ENCODE measurements at regions not wholly inside any gene's neighbourhood (a gene's known extent, or its start where the extent isn't known, plus 50 kb on each side); places are given as distances from the start of the nearest gene placed in this dataset.

DNA sequence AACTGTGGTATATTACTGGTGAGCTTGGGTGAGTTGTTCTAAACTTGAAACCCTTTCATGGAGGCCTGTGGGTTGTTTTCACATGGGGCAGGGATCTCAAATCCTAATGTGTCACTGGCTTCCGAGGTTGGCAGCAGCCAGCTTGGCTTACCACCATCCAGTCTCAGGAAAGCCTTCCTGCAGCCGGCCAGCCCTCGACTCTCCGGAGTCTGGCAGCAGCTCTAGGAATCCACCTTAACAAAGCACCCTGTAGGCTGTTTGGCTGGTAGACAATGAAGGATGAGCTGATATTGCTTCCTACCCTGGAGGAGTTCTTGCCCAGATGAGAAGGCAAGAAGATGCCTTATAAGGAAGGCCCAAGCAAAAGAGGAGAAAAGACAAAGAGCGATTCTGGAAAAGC lies 188.3 kb downstream of the KLF12 start:
- TF ChIP-seq, protein P1, sequence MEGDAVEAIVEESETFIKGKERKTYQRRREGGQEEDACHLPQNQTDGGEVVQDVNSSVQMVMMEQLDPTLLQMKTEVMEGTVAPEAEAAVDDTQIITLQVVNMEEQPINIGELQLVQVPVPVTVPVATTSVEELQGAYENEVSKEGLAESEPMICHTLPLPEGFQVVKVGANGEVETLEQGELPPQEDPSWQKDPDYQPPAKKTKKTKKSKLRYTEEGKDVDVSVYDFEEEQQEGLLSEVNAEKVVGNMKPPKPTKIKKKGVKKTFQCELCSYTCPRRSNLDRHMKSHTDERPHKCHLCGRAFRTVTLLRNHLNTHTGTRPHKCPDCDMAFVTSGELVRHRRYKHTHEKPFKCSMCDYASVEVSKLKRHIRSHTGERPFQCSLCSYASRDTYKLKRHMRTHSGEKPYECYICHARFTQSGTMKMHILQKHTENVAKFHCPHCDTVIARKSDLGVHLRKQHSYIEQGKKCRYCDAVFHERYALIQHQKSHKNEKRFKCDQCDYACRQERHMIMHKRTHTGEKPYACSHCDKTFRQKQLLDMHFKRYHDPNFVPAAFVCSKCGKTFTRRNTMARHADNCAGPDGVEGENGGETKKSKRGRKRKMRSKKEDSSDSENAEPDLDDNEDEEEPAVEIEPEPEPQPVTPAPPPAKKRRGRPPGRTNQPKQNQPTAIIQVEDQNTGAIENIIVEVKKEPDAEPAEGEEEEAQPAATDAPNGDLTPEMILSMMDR (IDR thresholded peaks at IDR 0.05): no peak

DNA sequence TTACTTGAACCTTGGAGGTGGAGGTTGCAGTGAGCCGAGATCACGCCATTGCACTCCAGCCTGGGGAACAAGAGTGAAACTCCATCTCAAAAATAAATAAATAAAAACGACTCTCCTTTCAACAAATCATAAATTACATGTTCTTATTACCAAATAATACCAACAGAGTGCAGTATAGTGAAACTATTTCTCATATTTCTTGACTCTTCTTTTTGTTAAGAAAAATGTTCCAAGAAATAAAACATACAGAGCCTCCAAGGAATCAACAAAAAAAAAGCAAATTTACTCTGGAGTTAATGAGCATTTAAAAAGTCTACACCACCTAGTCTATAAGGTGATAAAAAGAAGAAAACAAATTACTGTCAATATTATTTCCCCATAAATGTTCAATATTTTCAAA lies 188.8 kb downstream of the KLF12 start:
- Mint-ChIP-seq H3K4me3 (no peak overlapping the region), H3K9me3 (no peaks in the 10 kb centered on the region), H3K27me3 (no peaks in the 10 kb centered on the region), H3K27ac (peak overlapping the region; percentile 23), H3K4me1 (ENCODE audit: low read depth) (peaks cover 78% of the 10 kb centered on the region), H3K36me3 (ENCODE audit: low read depth) (peaks cover 17% of the 10 kb centered on the region)
- no peak for ATAC-seq
- TF ChIP-seq, protein P1 (IDR thresholded peaks at IDR 0.05): no peak
- ChIA-PET CTCF (interaction anchor here (0.9 to 2.1 kb wide), 5 partner anchors 8 to 342 kb away, joined by 3 to 11 read pairs (median 4); no protein-coding TSS in a partner anchor), POLR2A (no interaction called here)
- DNase-seq: no peak
- intact Hi-C loops (cut with micrococcal nuclease): loop anchor here (10.0 kb wide), 2 partner anchors 189 to 339 kb away; partner anchors contain the start of gene KLF12

More for the DNA sequence above, 188.3 kb downstream of the KLF12 start:
- Mint-ChIP-seq H3K27me3 (no peaks in the 10 kb centered on the region), H3K4me3 (no peak overlapping the region), H3K9me3 (no peaks in the 10 kb centered on the region), H3K27ac (peak overlapping the region; percentile 23), H3K4me1 (ENCODE audit: low read depth) (peaks cover 78% of the 10 kb centered on the region), H3K36me3 (ENCODE audit: low read depth) (peaks cover 17% of the 10 kb centered on the region)
- no peak for ATAC-seq
- intact Hi-C loops (cut with micrococcal nuclease): loop anchor here (10.0 kb wide), 2 partner anchors 189 to 339 kb away; partner anchors contain the start of gene KLF12
- POLR2A ChIA-PET: interaction anchor here (0.6 kb wide), 1 partner anchor 30 kb away, joined by 4 read pairs; no protein-coding TSS in a partner anchor
- no peak for DNase-seq
- CTCF ChIA-PET: interaction anchor here (0.7 to 2.1 kb wide), 6 partner anchors 8 to 341 kb away, joined by 3 to 11 read pairs (median 4); no protein-coding TSS in a partner anchor

GRCh38 chr13:73943965-73944233 lies 190.3 kb downstream of the KLF12 start:
- DNase-seq (no peak), ATAC-seq (no peak)
- H3K36me3 Mint-ChIP-seq (ENCODE audit: low read depth): peaks cover 19% of the 10 kb centered on the region
- peak overlapping the region; percentile 89 for H3K27ac Mint-ChIP-seq
- H3K27me3 Mint-ChIP-seq: no peaks in the 10 kb centered on the region
- H3K9me3 Mint-ChIP-seq: no peaks in the 10 kb centered on the region
- CTCF ChIA-PET: interaction anchor here (0.9 to 1.6 kb wide), 4 partner anchors 9 to 343 kb away, joined by 3 to 4 read pairs (median 4); no protein-coding TSS in a partner anchor
- intact Hi-C loops (cut with micrococcal nuclease): loop anchor here (10.0 kb wide), 2 partner anchors 191 to 341 kb away; partner anchors contain the start of gene KLF12
- TF ChIP-seq, protein P1 (IDR thresholded peaks at IDR 0.05): no peak
- H3K4me3 Mint-ChIP-seq: peak overlapping the region; percentile 59
- H3K4me1 Mint-ChIP-seq (ENCODE audit: low read depth): peaks cover 80% of the 10 kb centered on the region
- POLR2A ChIA-PET: interaction anchor here (1.4 kb wide), 1 partner anchor 190 kb away, joined by 8 read pairs; the partner anchor contains the start of gene KLF12

DNA sequence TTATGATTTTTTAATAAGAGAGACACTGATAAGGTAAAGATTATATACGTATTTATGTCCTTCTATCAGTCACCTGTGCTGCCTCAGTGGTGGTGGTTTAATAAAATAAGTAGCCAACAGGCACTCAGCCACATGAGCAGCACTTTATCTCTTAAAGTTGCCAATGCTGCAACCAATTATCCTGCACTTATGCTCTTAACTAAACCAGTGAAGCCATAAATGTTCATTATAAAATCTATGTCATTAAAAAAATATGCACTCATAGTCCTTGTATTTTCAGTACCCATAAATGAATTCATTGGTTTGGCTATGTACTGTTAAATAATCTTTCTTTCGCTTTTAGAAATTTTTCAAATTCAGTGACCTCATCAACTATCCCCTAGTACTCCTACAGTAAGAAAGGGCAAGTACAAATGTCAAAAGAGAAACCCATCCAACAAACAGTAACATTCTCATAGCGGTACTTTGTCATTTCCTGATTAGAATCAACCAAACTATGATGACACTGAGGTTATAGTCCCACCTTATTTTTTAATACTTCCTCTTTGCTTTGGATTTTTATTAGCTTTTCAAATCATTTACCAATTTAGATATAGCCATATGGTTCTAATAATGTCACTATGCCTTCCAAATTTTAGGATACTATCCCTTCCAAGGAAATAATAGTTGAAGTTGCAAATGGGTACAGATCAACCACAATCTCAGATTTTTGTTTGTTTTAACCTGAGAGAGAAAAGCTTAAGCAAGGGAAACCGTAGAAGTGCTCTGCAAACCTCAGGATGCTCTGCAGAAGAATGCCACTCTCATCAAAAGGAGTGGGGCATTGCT lies 190.9 kb downstream of the KLF12 start:
- Mint-ChIP-seq H3K4me1 (ENCODE audit: low read depth) (peaks cover 80% of the 10 kb centered on the region), H3K9me3 (no peaks in the 10 kb centered on the region), H3K27ac (peak overlapping the region; percentile 89), H3K27me3 (no peaks in the 10 kb centered on the region), H3K36me3 (ENCODE audit: low read depth) (peaks cover 19% of the 10 kb centered on the region), H3K4me3 (peak overlapping the region; percentile 59)
- TF ChIP-seq, protein P1 (IDR thresholded peaks at IDR 0.05): no peak
- CTCF ChIA-PET: interaction anchor here (0.9 to 1.9 kb wide), 6 partner anchors 9 to 343 kb away, joined by 3 to 6 read pairs (median 4); no protein-coding TSS in a partner anchor
- intact Hi-C loops (cut with micrococcal nuclease): loop anchor here (10.0 kb wide), 2 partner anchors 191 to 341 kb away; partner anchors contain the start of gene KLF12
- DNase-seq (no peak), ATAC-seq (peak; percentile 92)
- POLR2A ChIA-PET: interaction anchor here (1.4 kb wide), 1 partner anchor 190 kb away, joined by 8 read pairs; the partner anchor contains the start of gene KLF12
